ENCODE measurements at regions not wholly inside any gene's neighbourhood (a gene's known extent, or its start where the extent isn't known, plus 50 kb on each side); places are given as distances from the start of the nearest gene placed in this dataset.

GRCh38 chr19:31658993-31659896 lies 310.0 kb upstream of the TSHZ3 start:
- H3K4me3 Mint-ChIP-seq, result no peak overlapping the region
- H3K27ac Mint-ChIP-seq, result no peak overlapping the region
- TF ChIP-seq, protein P1, sequence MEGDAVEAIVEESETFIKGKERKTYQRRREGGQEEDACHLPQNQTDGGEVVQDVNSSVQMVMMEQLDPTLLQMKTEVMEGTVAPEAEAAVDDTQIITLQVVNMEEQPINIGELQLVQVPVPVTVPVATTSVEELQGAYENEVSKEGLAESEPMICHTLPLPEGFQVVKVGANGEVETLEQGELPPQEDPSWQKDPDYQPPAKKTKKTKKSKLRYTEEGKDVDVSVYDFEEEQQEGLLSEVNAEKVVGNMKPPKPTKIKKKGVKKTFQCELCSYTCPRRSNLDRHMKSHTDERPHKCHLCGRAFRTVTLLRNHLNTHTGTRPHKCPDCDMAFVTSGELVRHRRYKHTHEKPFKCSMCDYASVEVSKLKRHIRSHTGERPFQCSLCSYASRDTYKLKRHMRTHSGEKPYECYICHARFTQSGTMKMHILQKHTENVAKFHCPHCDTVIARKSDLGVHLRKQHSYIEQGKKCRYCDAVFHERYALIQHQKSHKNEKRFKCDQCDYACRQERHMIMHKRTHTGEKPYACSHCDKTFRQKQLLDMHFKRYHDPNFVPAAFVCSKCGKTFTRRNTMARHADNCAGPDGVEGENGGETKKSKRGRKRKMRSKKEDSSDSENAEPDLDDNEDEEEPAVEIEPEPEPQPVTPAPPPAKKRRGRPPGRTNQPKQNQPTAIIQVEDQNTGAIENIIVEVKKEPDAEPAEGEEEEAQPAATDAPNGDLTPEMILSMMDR (IDR thresholded peaks at IDR 0.05), result no peak
- no peaks in the 10 kb centered on the region for H3K4me1 Mint-ChIP-seq
- peaks cover 20% of the 10 kb centered on the region for H3K27me3 Mint-ChIP-seq (ENCODE audit: low read depth, poor library complexity)
- no peak for DNase-seq
- no peaks in the 10 kb centered on the region for H3K9me3 Mint-ChIP-seq
- no peaks in the 10 kb centered on the region for H3K36me3 Mint-ChIP-seq (ENCODE audit: low read depth)

GRCh38 chr19:31659897-31660210 lies 310.6 kb upstream of the TSHZ3 start:
- H3K4me1 Mint-ChIP-seq, result no peaks in the 10 kb centered on the region
- no peak overlapping the region for H3K27ac Mint-ChIP-seq
- no peak for DNase-seq
- H3K27me3 Mint-ChIP-seq (ENCODE audit: low read depth, poor library complexity), result peaks cover 20% of the 10 kb centered on the region
- H3K36me3 Mint-ChIP-seq (ENCODE audit: low read depth), result no peaks in the 10 kb centered on the region
- H3K4me3 Mint-ChIP-seq, result no peak overlapping the region
- TF ChIP-seq, protein P1 (IDR thresholded peaks at IDR 0.05), result no peak
- no peaks in the 10 kb centered on the region for H3K9me3 Mint-ChIP-seq

- H3K4me1 Mint-ChIP-seq, result no peaks in the 10 kb centered on the region
- no peak overlapping the region for H3K27ac Mint-ChIP-seq
- no peak overlapping the region for H3K4me3 Mint-ChIP-seq
- no peak for DNase-seq
- no peaks in the 10 kb centered on the region for H3K36me3 Mint-ChIP-seq (ENCODE audit: low read depth)
- TF ChIP-seq, protein P1 (IDR thresholded peaks at IDR 0.05), result no peak
- H3K9me3 Mint-ChIP-seq, result no peaks in the 10 kb centered on the region
- peaks cover 13% of the 10 kb centered on the region for H3K27me3 Mint-ChIP-seq (ENCODE audit: low read depth, poor library complexity)
Measured at GRCh38 chr19:31664096-31664495, 314.9 kb upstream of the TSHZ3 start.

DNA sequence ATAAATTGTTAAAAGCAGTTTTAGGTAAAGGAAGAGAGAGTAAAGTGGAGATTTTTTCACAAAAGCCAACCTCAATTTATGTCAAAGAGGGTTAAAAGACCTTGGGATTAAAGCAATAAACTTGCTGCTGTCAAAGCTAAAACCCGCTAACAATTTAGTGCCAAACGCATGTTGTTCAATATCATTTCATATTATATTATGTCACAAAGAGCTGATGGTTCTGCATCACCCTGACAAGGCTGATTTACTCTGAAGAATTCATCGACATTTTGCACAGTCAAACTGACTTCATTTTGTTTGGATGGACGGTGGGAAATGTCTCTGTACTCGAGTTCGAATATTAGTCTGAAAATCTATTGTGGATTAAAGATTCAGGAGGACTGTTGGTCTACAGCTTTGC lies 315.8 kb upstream of the TSHZ3 start:
- DNase-seq, result no peak
- Mint-ChIP-seq H3K36me3 (ENCODE audit: low read depth) (no peaks in the 10 kb centered on the region), H3K9me3 (no peaks in the 10 kb centered on the region), H3K4me3 (no peak overlapping the region), H3K4me1 (no peaks in the 10 kb centered on the region), H3K27me3 (ENCODE audit: low read depth, poor library complexity) (peaks cover 10% of the 10 kb centered on the region), H3K27ac (no peak overlapping the region)
- TF ChIP-seq, protein P1 (IDR thresholded peaks at IDR 0.05), result no peak

GRCh38 chr19:31666126-31666525 lies 316.9 kb upstream of the TSHZ3 start:
- Mint-ChIP-seq H3K36me3 (ENCODE audit: low read depth) (no peaks in the 10 kb centered on the region), H3K27ac (no peak overlapping the region), H3K9me3 (no peaks in the 10 kb centered on the region), H3K27me3 (ENCODE audit: low read depth, poor library complexity) (peaks cover 10% of the 10 kb centered on the region), H3K4me3 (no peak overlapping the region), H3K4me1 (no peaks in the 10 kb centered on the region)
- DNase-seq, result no peak
- TF ChIP-seq, protein P1 (IDR thresholded peaks at IDR 0.05), result no peak

GRCh38 chr19:31667106-31667505 lies 317.9 kb upstream of the TSHZ3 start:
- TF ChIP-seq, protein P1 (IDR thresholded peaks at IDR 0.05), result no peak
- no peaks in the 10 kb centered on the region for H3K36me3 Mint-ChIP-seq (ENCODE audit: low read depth)

More at GRCh38 chr19:31667106-31667505, 317.9 kb upstream of the TSHZ3 start:
- no peak for DNase-seq
- Mint-ChIP-seq H3K9me3 (no peaks in the 10 kb centered on the region), H3K27ac (no peak overlapping the region), H3K27me3 (ENCODE audit: low read depth, poor library complexity) (peaks cover 13% of the 10 kb centered on the region), H3K4me1 (no peaks in the 10 kb centered on the region), H3K4me3 (no peak overlapping the region)

All from nephron progenitor cell (in vitro differentiated cells).